ENCODE measurements at regions not wholly inside any gene's neighbourhood (a gene's known extent, or its start where the extent isn't known, plus 50 kb on each side); places are given as distances from the start of the nearest gene placed in this dataset.

DNA sequence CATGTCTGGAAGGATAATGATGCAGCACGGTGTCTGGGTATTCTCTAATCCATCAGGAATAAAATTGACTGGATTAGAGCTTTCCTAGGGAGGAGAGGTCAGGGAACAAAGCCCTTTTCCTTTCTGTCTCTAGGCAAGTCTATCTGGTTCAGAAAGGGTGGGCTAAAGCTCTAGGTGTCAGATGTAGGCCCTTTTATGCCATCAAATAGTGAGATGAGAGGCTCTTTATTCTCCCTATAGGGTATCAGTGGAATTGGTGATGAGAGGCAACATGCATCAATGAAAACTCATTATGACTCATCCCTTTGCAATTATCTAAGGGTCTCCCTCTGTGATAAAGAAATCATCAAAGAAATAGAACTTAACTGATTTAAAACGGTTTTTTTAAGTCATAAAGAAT is 328.0 kb upstream of the CRIM1 start:
- no peak for TF ChIP-seq EP300 (IDR thresholded peaks at IDR 0.05)
- TF ChIP-seq, protein P1, sequence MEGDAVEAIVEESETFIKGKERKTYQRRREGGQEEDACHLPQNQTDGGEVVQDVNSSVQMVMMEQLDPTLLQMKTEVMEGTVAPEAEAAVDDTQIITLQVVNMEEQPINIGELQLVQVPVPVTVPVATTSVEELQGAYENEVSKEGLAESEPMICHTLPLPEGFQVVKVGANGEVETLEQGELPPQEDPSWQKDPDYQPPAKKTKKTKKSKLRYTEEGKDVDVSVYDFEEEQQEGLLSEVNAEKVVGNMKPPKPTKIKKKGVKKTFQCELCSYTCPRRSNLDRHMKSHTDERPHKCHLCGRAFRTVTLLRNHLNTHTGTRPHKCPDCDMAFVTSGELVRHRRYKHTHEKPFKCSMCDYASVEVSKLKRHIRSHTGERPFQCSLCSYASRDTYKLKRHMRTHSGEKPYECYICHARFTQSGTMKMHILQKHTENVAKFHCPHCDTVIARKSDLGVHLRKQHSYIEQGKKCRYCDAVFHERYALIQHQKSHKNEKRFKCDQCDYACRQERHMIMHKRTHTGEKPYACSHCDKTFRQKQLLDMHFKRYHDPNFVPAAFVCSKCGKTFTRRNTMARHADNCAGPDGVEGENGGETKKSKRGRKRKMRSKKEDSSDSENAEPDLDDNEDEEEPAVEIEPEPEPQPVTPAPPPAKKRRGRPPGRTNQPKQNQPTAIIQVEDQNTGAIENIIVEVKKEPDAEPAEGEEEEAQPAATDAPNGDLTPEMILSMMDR (IDR thresholded peaks at IDR 0.05): no peak
- no peak for TF ChIP-seq POLR2A (IDR thresholded peaks at IDR 0.05)
- H3K9me3 ChIP-seq: no peaks in the 10 kb centered on the region
- no peak overlapping the region for H3K4me3 ChIP-seq
- H3K27ac ChIP-seq: no peak overlapping the region
- no peaks in the 10 kb centered on the region for H3K27me3 ChIP-seq
- DNase-seq (ENCODE audit: low spot score in 2 of 2): no peak
- 57 to 66% methylated on average over 2 of the region's 2 CpGs for WGBS, 2 donors
- H3K36me3 ChIP-seq: no peaks in the 10 kb centered on the region
- H3K4me1 ChIP-seq: no peaks in the 10 kb centered on the region

DNA sequence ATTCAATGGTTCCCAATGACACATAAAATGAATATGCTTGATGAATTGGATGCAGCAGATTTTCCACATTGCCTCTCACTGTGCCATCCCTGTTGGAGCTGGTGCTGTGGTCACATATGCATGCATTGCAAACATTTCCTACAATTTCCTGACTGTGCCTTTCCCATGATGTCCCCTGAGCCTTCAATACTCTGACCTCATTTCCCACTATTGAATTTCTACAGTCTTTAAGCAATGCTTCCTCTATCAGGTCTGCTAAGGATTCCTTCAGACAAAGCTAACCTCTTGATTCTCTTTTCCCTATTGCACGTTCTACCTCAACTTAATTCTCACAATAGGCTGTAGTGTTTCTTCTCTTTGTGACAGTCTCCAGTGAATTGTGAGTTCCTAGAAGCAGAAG is 342.5 kb upstream of the CRIM1 start:
- no peaks in the 10 kb centered on the region for H3K27me3 ChIP-seq
- H3K36me3 ChIP-seq: no peaks in the 10 kb centered on the region
- H3K27ac ChIP-seq: no peak overlapping the region
- no peak for DNase-seq (ENCODE audit: low spot score in 2 of 2)
- no peaks in the 10 kb centered on the region for H3K9me3 ChIP-seq
- WGBS, 2 donors: 12 to 29% methylated on average over 1 of the region's 1 CpG
- no peaks in the 10 kb centered on the region for H3K4me1 ChIP-seq
- H3K4me3 ChIP-seq: no peak overlapping the region
- TF ChIP-seq, protein P1 (IDR thresholded peaks at IDR 0.05): no peak
- no peak for TF ChIP-seq POLR2A (IDR thresholded peaks at IDR 0.05)
- no peak for TF ChIP-seq EP300 (IDR thresholded peaks at IDR 0.05)

DNA sequence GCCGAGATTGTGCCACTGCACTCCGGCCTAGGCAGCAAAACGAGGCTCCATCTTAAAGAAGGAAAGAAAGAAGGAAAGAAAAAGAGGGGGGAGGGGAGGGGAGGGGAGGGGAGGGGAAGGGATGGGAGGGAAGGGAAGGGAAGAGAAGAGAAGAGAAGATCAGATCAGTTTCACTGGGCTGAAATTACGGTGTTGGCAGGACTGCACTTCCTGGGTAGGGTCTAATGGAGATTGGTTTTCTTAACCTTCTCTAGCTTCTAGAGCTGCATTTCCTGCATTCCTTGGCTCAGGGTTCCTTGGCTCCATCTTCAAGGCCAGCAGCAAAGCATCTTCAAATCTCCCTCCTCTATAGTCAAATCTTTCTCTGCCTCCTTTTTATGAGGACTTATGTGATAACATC is 349.1 kb upstream of the CRIM1 start:
- H3K36me3 ChIP-seq: no peaks in the 10 kb centered on the region
- no peak overlapping the region for H3K4me3 ChIP-seq
- no peaks in the 10 kb centered on the region for H3K4me1 ChIP-seq
- no peak overlapping the region for H3K27ac ChIP-seq
- no peaks in the 10 kb centered on the region for H3K27me3 ChIP-seq
- no peaks in the 10 kb centered on the region for H3K9me3 ChIP-seq
- no peak for DNase-seq (ENCODE audit: low spot score in 2 of 2)
- no peak for TF ChIP-seq POLR2A (IDR thresholded peaks at IDR 0.05)
- TF ChIP-seq, protein P1 (IDR thresholded peaks at IDR 0.05): no peak
- no peak for TF ChIP-seq EP300 (IDR thresholded peaks at IDR 0.05)
- 86 to 90% methylated on average over 4 of the region's 4 CpGs for WGBS, 2 donors

DNA sequence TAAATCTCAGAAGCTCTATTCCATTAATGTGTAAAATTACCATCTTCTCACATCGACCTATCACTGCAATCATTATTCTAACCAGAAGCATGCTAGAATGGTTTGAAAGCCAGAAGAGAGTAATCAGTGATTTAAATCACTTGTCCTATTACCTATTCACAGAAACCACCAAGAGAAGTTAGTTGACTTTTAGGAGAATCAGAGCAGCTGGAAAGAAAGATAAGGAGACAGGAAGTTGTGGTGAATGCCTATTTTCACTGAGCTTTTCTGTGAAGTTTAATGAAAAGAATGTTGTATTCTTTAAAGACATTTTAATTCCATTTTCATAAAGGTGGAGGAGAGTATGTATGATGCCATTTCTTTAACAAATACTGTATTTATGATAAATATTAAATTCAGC is 352.6 kb upstream of the CRIM1 start:
- Histone ChIP-seq H3K36me3 (no peaks in the 10 kb centered on the region), H3K9me3 (no peaks in the 10 kb centered on the region), H3K4me3 (no peak overlapping the region), H3K27me3 (no peaks in the 10 kb centered on the region), H3K4me1 (no peaks in the 10 kb centered on the region), H3K27ac (no peak overlapping the region)
- 69 to 74% methylated on average over 1 of the region's 1 CpG for WGBS, 2 donors
- no peak for DNase-seq (ENCODE audit: low spot score in 2 of 2)
- TF ChIP-seq, protein P1 (IDR thresholded peaks at IDR 0.05): no peak
- TF ChIP-seq EP300 (IDR thresholded peaks at IDR 0.05) (no peak), POLR2A (IDR thresholded peaks at IDR 0.05) (no peak)

DNA sequence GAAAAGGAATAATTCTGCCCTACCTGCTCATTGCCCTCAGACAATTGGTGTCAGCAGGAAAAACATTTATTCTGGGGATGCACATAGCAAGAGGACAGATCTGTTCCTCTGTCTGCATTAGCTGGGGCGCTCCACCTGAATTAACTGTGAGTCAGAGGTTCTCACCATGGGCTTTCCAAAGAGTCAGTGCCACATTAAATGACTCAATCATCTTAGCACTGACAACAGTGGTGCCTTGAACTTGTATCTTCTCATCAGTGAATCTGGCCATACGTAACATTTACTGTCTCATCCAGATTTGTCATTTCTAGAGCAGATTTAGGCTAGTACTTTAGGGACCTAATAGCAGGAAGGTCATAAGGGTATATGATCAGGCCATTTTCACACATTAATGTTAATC is 358.1 kb upstream of the CRIM1 start:
- WGBS, 2 donors: 91 to 93% methylated on average over 2 of the region's 2 CpGs
- Histone ChIP-seq H3K27ac (no peak overlapping the region), H3K36me3 (no peaks in the 10 kb centered on the region), H3K4me3 (no peak overlapping the region), H3K9me3 (peaks cover 0 to 13% (median 0%) of the 10 kb centered on the region in 4 donors), H3K4me1 (no peaks in the 10 kb centered on the region), H3K27me3 (no peaks in the 10 kb centered on the region)
- DNase-seq (ENCODE audit: low spot score in 2 of 2): no peak
- TF ChIP-seq POLR2A (IDR thresholded peaks at IDR 0.05) (no peak), EP300 (IDR thresholded peaks at IDR 0.05) (no peak)
- TF ChIP-seq, protein P1 (IDR thresholded peaks at IDR 0.05): no peak

Data from tibial nerve (tissue), 4 donors.